ENCODE measurements at regions not wholly inside any gene's neighbourhood (a gene's known extent, or its start where the extent isn't known, plus 50 kb on each side); places are given as distances from the start of the nearest gene placed in this dataset.

GRCh38 chr18:2330764-2331163 is 240.5 kb downstream of the METTL4 start:
- Histone ChIP-seq H3K27me3 (ENCODE audit: insufficient read depth, low read length) (no peaks in the 10 kb centered on the region), H3K9ac (ENCODE audit: low read length) (no peak overlapping the region), H4K20me1 (ENCODE audit: insufficient read depth) (no peaks in the 10 kb centered on the region), H3K4me3 (replicated peaks in 1 of 2; ENCODE audit: low read depth in 1 of 2, low read length in 2 of 2) (no peak overlapping the region), H3K9me3 (ENCODE audit: control insufficient read depth in 1 of 2, insufficient read depth in 1 of 2, low read depth in 1 of 2, low read length in 2 of 2) (no peaks in the 10 kb centered on the region), H3K79me2 (ENCODE audit: insufficient read depth, low read length) (no peaks in the 10 kb centered on the region), H3K9me2 (ENCODE audit: insufficient read depth) (no peaks in the 10 kb centered on the region), H2AFZ (ENCODE audit: low read depth, low read length, poor library complexity, severe bottlenecking) (no peak overlapping the region), H3K27ac (ENCODE audit: low read depth, low read length) (no peak overlapping the region), H3K4me1 (ENCODE audit: control insufficient read depth in 1 of 2, insufficient read depth in 2 of 2, low read length in 2 of 2) (no peaks in the 10 kb centered on the region), H3K36me3 (ENCODE audit: control insufficient read depth in 1 of 2, insufficient read depth in 2 of 2, low read length in 2 of 2) (no peaks in the 10 kb centered on the region), H3K4me2 (ENCODE audit: low read length) (no peak overlapping the region)
- CTCF ChIA-PET, result no interaction called here
- POLR2A ChIA-PET, result no interaction called here
- TF ChIP-seq YY1 (IDR thresholded peaks at IDR 0.05; ENCODE audit: extremely low read depth, insufficient replicate concordance, low read depth, low read length) (no peak), POLR2AphosphoS5 (IDR thresholded peaks at IDR 0.05; ENCODE audit: low read depth, low read length) (no peak), ZFX (IDR thresholded peaks at IDR 0.05) (no peak), POLR2A (IDR thresholded peaks at IDR 0.05; ENCODE audit: borderline replicate concordance, extremely low read depth, insufficient read depth, insufficient read length) (no peak), ELF1 (IDR thresholded peaks at IDR 0.05; ENCODE audit: borderline replicate concordance, low read depth) (no peak)
- BruUV-seq (replicated peaks), result no TSS peak
- intact Hi-C loops (cut with micrococcal nuclease), result no loop called here
- RAD21 ChIA-PET (ENCODE audit: low non-redundant PET in 1 of 2, low total read pairs in 2 of 2, uncharacterized antibody in 2 of 2, unreplicated experiment in 2 of 2), result no interaction called here
- ATAC-seq, result no peak
- no peak for DNase-seq (ENCODE audit: low read depth, low spot score)

DNA sequence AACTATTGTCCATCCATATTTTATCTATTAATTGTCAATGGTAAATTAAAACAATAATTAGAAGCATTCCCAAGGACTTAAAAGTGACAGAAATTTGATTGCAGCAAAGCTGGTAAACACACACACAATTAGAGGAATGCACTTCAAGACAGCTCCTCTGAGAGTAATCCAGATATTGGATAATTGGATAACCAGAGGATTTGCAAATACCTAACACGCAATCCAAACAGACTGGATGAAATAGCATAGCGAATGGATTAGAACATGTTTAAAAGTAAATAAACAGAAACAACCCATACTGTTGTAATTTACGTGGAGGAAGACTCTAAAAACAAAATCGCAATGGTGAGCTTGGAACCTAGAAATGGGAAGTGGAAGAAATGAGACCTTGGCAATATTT is 239.8 kb downstream of the METTL4 start:
- H2AFZ ChIP-seq (ENCODE audit: low read depth, low read length, poor library complexity, severe bottlenecking), result no peak overlapping the region
- H3K27me3 ChIP-seq (ENCODE audit: insufficient read depth, low read length), result no peaks in the 10 kb centered on the region
- H3K9ac ChIP-seq (ENCODE audit: low read length), result no peak overlapping the region
- no peaks in the 10 kb centered on the region for H3K36me3 ChIP-seq (ENCODE audit: control insufficient read depth in 1 of 2, insufficient read depth in 2 of 2, low read length in 2 of 2)
- intact Hi-C loops (cut with micrococcal nuclease), result no loop called here
- DNase-seq (ENCODE audit: low read depth, low spot score) (no peak), ATAC-seq (no peak)
- H3K4me2 ChIP-seq (ENCODE audit: low read length), result no peak overlapping the region
- H4K20me1 ChIP-seq (ENCODE audit: insufficient read depth), result no peaks in the 10 kb centered on the region
- no peaks in the 10 kb centered on the region for H3K9me2 ChIP-seq (ENCODE audit: insufficient read depth)
- H3K4me1 ChIP-seq (ENCODE audit: control insufficient read depth in 1 of 2, insufficient read depth in 2 of 2, low read length in 2 of 2), result no peaks in the 10 kb centered on the region
- ChIA-PET CTCF (no interaction called here), RAD21 (ENCODE audit: low non-redundant PET in 1 of 2, low total read pairs in 2 of 2, uncharacterized antibody in 2 of 2, unreplicated experiment in 2 of 2) (no interaction called here), POLR2A (no interaction called here)
- no peak overlapping the region for H3K27ac ChIP-seq (ENCODE audit: low read depth, low read length)
- H3K4me3 ChIP-seq (replicated peaks in 1 of 2; ENCODE audit: low read depth in 1 of 2, low read length in 2 of 2), result no peak overlapping the region
- no peaks in the 10 kb centered on the region for H3K9me3 ChIP-seq (ENCODE audit: control insufficient read depth in 1 of 2, insufficient read depth in 1 of 2, low read depth in 1 of 2, low read length in 2 of 2)
- TF ChIP-seq MAX (IDR thresholded peaks at IDR 0.05), result no peak
- no peak for TF ChIP-seq SP1 (IDR thresholded peaks at IDR 0.05; ENCODE audit: low read depth)
- TF ChIP-seq EGR1 (IDR thresholded peaks at IDR 0.05; ENCODE audit: low read depth), result no peak
- TF ChIP-seq SRF (IDR thresholded peaks at IDR 0.05; ENCODE audit: low read depth), result no peak
- no peak for TF ChIP-seq ATF3 (IDR thresholded peaks at IDR 0.05)
- TF ChIP-seq JUND (IDR thresholded peaks at IDR 0.05), result no peak
- TF ChIP-seq YY1 (IDR thresholded peaks at IDR 0.05; ENCODE audit: extremely low read depth, insufficient replicate concordance, low read depth, low read length), result no peak
- no peak for TF ChIP-seq SIN3A (IDR thresholded peaks at IDR 0.05; ENCODE audit: low read depth)
- TF ChIP-seq, protein P1, sequence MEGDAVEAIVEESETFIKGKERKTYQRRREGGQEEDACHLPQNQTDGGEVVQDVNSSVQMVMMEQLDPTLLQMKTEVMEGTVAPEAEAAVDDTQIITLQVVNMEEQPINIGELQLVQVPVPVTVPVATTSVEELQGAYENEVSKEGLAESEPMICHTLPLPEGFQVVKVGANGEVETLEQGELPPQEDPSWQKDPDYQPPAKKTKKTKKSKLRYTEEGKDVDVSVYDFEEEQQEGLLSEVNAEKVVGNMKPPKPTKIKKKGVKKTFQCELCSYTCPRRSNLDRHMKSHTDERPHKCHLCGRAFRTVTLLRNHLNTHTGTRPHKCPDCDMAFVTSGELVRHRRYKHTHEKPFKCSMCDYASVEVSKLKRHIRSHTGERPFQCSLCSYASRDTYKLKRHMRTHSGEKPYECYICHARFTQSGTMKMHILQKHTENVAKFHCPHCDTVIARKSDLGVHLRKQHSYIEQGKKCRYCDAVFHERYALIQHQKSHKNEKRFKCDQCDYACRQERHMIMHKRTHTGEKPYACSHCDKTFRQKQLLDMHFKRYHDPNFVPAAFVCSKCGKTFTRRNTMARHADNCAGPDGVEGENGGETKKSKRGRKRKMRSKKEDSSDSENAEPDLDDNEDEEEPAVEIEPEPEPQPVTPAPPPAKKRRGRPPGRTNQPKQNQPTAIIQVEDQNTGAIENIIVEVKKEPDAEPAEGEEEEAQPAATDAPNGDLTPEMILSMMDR (IDR thresholded peaks at IDR 0.05 in 2 of 3, conservative IDR thresholded peaks at IDR 0.05 in 1 of 3; ENCODE audit: borderline replicate concordance in 1 of 3, insufficient read depth in 1 of 3, low read depth in 2 of 3, low read length in 2 of 3), result no peak
- no peak for TF ChIP-seq POLR2A (IDR thresholded peaks at IDR 0.05; ENCODE audit: borderline replicate concordance, extremely low read depth, insufficient read depth, insufficient read length)
- no peak for TF ChIP-seq TCF7L2 (IDR thresholded peaks at IDR 0.05; ENCODE audit: borderline replicate concordance, extremely low read depth, insufficient read depth, insufficient read length)
- TF ChIP-seq EZH2phosphoT487 (IDR thresholded peaks at IDR 0.05; ENCODE audit: borderline replicate concordance), result no peak
- TF ChIP-seq, protein P2, sequence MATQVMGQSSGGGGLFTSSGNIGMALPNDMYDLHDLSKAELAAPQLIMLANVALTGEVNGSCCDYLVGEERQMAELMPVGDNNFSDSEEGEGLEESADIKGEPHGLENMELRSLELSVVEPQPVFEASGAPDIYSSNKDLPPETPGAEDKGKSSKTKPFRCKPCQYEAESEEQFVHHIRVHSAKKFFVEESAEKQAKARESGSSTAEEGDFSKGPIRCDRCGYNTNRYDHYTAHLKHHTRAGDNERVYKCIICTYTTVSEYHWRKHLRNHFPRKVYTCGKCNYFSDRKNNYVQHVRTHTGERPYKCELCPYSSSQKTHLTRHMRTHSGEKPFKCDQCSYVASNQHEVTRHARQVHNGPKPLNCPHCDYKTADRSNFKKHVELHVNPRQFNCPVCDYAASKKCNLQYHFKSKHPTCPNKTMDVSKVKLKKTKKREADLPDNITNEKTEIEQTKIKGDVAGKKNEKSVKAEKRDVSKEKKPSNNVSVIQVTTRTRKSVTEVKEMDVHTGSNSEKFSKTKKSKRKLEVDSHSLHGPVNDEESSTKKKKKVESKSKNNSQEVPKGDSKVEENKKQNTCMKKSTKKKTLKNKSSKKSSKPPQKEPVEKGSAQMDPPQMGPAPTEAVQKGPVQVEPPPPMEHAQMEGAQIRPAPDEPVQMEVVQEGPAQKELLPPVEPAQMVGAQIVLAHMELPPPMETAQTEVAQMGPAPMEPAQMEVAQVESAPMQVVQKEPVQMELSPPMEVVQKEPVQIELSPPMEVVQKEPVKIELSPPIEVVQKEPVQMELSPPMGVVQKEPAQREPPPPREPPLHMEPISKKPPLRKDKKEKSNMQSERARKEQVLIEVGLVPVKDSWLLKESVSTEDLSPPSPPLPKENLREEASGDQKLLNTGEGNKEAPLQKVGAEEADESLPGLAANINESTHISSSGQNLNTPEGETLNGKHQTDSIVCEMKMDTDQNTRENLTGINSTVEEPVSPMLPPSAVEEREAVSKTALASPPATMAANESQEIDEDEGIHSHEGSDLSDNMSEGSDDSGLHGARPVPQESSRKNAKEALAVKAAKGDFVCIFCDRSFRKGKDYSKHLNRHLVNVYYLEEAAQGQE (IDR thresholded peaks at IDR 0.05; ENCODE audit: low read depth), result no peak
- TF ChIP-seq ZFX (IDR thresholded peaks at IDR 0.05), result no peak
- no peaks in the 10 kb centered on the region for H3K79me2 ChIP-seq (ENCODE audit: insufficient read depth, low read length)
- no TSS peak for BruUV-seq (replicated peaks)
